ENCODE measurements at regions not wholly inside any gene's neighbourhood (a gene's known extent, or its start where the extent isn't known, plus 50 kb on each side); places are given as distances from the start of the nearest gene placed in this dataset.

DNA sequence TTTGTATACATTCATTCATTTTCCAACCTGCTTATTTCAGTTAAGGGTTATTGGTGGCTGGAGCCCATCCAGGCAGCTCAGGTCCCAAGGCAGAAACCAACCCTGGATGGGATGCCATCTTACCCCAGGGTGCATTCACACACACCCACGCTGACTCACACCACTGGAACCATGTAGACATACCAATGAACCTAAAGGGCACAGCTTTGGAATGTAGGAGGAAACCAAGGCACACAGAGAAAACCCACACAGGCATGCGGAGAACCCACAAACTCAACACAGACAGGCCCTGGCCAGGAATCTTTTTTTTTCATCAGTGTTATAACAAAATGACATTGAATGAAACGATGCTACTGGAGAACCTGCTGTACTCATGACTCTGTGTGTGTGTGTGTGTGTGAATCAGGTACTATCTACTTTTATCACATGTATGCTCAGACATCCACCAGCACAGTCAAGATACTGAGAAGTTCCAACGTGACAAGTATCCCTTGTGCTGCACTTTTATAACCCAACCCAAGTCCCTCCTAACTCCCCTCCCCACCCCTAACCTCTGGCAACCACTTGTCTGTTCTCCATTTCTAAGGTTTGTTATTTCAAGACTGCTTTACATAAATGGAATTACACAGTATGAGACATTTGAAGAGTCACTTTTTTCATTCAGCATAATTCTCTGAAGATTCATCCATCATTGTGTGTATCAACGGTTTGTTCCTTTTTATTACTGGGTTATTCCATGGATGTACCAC, 286.8 kb upstream of the PLD5 start:
- DNase-seq (ENCODE audit: low read depth, low spot score) (no peak), ATAC-seq (no peak)
- TF ChIP-seq, protein P1, sequence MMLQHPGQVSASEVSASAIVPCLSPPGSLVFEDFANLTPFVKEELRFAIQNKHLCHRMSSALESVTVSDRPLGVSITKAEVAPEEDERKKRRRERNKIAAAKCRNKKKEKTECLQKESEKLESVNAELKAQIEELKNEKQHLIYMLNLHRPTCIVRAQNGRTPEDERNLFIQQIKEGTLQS (IDR thresholded peaks at IDR 0.05), result no peak
- TF ChIP-seq ZNF274 (IDR thresholded peaks at IDR 0.05; ENCODE audit: low read depth, low read length), result no peak
- no peaks in the 10 kb centered on the region for H4K20me1 ChIP-seq (ENCODE audit: insufficient read depth)
- H3K4me3 ChIP-seq (replicated peaks in 1 of 2; ENCODE audit: low read depth in 1 of 2, low read length in 2 of 2), result no peak overlapping the region
- H3K36me3 ChIP-seq (ENCODE audit: control insufficient read depth in 1 of 2, insufficient read depth in 2 of 2, low read length in 2 of 2), result no peaks in the 10 kb centered on the region
- no peaks in the 10 kb centered on the region for H3K79me2 ChIP-seq (ENCODE audit: insufficient read depth, low read length)
- RAD21 ChIA-PET (ENCODE audit: low non-redundant PET in 1 of 2, low total read pairs in 2 of 2, uncharacterized antibody in 2 of 2, unreplicated experiment in 2 of 2), result no interaction called here
- H3K27ac ChIP-seq (ENCODE audit: low read depth, low read length), result no peak overlapping the region
- H3K9me2 ChIP-seq (ENCODE audit: insufficient read depth), result no peaks in the 10 kb centered on the region
- CTCF ChIA-PET, result no interaction called here
- no peaks in the 10 kb centered on the region for H3K4me1 ChIP-seq (ENCODE audit: control insufficient read depth in 1 of 2, insufficient read depth in 2 of 2, low read length in 2 of 2)
- no peak overlapping the region for H3K4me2 ChIP-seq (ENCODE audit: low read length)
- no peaks in the 10 kb centered on the region for H3K9me3 ChIP-seq (ENCODE audit: control insufficient read depth in 1 of 2, insufficient read depth in 1 of 2, low read depth in 1 of 2, low read length in 2 of 2)
- H3K9ac ChIP-seq (ENCODE audit: low read length), result no peak overlapping the region
- intact Hi-C loops (cut with micrococcal nuclease), result no loop called here
- no peaks in the 10 kb centered on the region for H3K27me3 ChIP-seq (ENCODE audit: insufficient read depth, low read length)
- no TSS peak for BruUV-seq (replicated peaks)
- no peak overlapping the region for H2AFZ ChIP-seq (ENCODE audit: low read depth, low read length, poor library complexity, severe bottlenecking)
- POLR2A ChIA-PET, result no interaction called here

DNA sequence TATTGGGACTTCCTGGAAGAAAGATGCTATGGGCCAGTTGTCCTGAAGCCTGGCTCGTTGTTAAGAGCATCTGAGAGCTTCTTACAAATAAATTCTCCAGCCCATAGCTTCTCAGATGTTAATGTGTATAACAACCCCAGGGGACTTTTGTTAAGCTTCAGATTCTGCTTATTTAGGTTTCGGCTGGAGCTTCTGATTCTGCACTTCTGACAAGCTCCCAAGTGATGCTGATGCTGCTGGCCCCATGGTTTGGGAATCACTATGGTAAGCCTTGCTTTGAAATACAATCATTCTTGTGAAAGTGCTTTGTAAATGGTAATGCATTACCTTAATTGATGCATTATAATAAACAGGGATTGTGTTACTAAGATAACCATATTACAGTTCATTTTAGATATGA, 281.8 kb upstream of the PLD5 start:
- Histone ChIP-seq H2AFZ (ENCODE audit: low read depth, low read length, poor library complexity, severe bottlenecking) (no peak overlapping the region), H3K27me3 (ENCODE audit: insufficient read depth, low read length) (no peaks in the 10 kb centered on the region), H3K36me3 (ENCODE audit: control insufficient read depth in 1 of 2, insufficient read depth in 2 of 2, low read length in 2 of 2) (no peaks in the 10 kb centered on the region), H4K20me1 (ENCODE audit: insufficient read depth) (no peaks in the 10 kb centered on the region), H3K9me2 (ENCODE audit: insufficient read depth) (no peaks in the 10 kb centered on the region), H3K4me3 (replicated peaks in 1 of 2; ENCODE audit: low read depth in 1 of 2, low read length in 2 of 2) (no peak overlapping the region), H3K9me3 (ENCODE audit: control insufficient read depth in 1 of 2, insufficient read depth in 1 of 2, low read depth in 1 of 2, low read length in 2 of 2) (no peaks in the 10 kb centered on the region), H3K4me1 (ENCODE audit: control insufficient read depth in 1 of 2, insufficient read depth in 2 of 2, low read length in 2 of 2) (no peaks in the 10 kb centered on the region), H3K9ac (ENCODE audit: low read length) (no peak overlapping the region), H3K4me2 (ENCODE audit: low read length) (no peak overlapping the region), H3K79me2 (ENCODE audit: insufficient read depth, low read length) (no peaks in the 10 kb centered on the region), H3K27ac (ENCODE audit: low read depth, low read length) (no peak overlapping the region)
- DNase-seq (ENCODE audit: low read depth, low spot score) (no peak), ATAC-seq (no peak)
- CTCF ChIA-PET, result no interaction called here
- BruUV-seq (replicated peaks), result no TSS peak
- RAD21 ChIA-PET (ENCODE audit: low non-redundant PET in 1 of 2, low total read pairs in 2 of 2, uncharacterized antibody in 2 of 2, unreplicated experiment in 2 of 2), result no interaction called here
- POLR2A ChIA-PET, result no interaction called here
- intact Hi-C loops (cut with micrococcal nuclease), result no loop called here
- TF ChIP-seq EGR1 (IDR thresholded peaks at IDR 0.05; ENCODE audit: low read depth) (no peak), EZH2 (IDR thresholded peaks at IDR 0.05) (no peak), FOSL1 (IDR thresholded peaks at IDR 0.05; ENCODE audit: low read depth) (no peak), POLR2AphosphoS5 (IDR thresholded peaks at IDR 0.05; ENCODE audit: low read depth, low read length) (no peak), YY1 (IDR thresholded peaks at IDR 0.05; ENCODE audit: extremely low read depth, insufficient replicate concordance, low read depth, low read length) (no peak), POLR2A (IDR thresholded peaks at IDR 0.05; ENCODE audit: borderline replicate concordance, extremely low read depth, insufficient read depth, insufficient read length) (no peak), TCF7L2 (IDR thresholded peaks at IDR 0.05; ENCODE audit: borderline replicate concordance, extremely low read depth, insufficient read depth, insufficient read length) (no peak), SRF (IDR thresholded peaks at IDR 0.05; ENCODE audit: low read depth) (no peak), ZNF274 (IDR thresholded peaks at IDR 0.05; ENCODE audit: low read depth, low read length) (no peak), SP1 (IDR thresholded peaks at IDR 0.05; ENCODE audit: low read depth) (no peak), CBX3 (IDR thresholded peaks at IDR 0.05; ENCODE audit: low read depth) (no peak), RAD21 (IDR thresholded peaks at IDR 0.05; ENCODE audit: low read depth) (no peak)
- TF ChIP-seq, protein P1 (IDR thresholded peaks at IDR 0.05), result no peak
- TF ChIP-seq, protein P2, sequence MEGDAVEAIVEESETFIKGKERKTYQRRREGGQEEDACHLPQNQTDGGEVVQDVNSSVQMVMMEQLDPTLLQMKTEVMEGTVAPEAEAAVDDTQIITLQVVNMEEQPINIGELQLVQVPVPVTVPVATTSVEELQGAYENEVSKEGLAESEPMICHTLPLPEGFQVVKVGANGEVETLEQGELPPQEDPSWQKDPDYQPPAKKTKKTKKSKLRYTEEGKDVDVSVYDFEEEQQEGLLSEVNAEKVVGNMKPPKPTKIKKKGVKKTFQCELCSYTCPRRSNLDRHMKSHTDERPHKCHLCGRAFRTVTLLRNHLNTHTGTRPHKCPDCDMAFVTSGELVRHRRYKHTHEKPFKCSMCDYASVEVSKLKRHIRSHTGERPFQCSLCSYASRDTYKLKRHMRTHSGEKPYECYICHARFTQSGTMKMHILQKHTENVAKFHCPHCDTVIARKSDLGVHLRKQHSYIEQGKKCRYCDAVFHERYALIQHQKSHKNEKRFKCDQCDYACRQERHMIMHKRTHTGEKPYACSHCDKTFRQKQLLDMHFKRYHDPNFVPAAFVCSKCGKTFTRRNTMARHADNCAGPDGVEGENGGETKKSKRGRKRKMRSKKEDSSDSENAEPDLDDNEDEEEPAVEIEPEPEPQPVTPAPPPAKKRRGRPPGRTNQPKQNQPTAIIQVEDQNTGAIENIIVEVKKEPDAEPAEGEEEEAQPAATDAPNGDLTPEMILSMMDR (IDR thresholded peaks at IDR 0.05 in 2 of 3, conservative IDR thresholded peaks at IDR 0.05 in 1 of 3; ENCODE audit: borderline replicate concordance in 1 of 3, insufficient read depth in 1 of 3, low read depth in 2 of 3, low read length in 2 of 3), result no peak
- TF ChIP-seq, protein P3, sequence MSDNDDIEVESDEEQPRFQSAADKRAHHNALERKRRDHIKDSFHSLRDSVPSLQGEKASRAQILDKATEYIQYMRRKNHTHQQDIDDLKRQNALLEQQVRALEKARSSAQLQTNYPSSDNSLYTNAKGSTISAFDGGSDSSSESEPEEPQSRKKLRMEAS (IDR thresholded peaks at IDR 0.05), result no peak
